GM12864 (cell line): ENCODE measurements at regions not wholly inside any gene's neighbourhood (a gene's known extent, or its start where the extent isn't known, plus 50 kb on each side); places are given as distances from the start of the nearest gene placed in this dataset.

Experiments
- DNase-seq: peaks from one replicate; pipeline ENCODE4 v3.0.0-alpha.2; 2011; ENCODE audit warnings: low read depth
- H3K4me3 ChIP-seq: 2 replicates; pipeline ENCODE4 v1.5.1; 2011; ENCODE audit warnings: mild to moderate bottlenecking, low read depth, low read length, control low read depth
- TF ChIP-seq, protein P1 (sequence below): IDR thresholded peaks from 2 replicates; pipeline ENCODE4 v1.5.1; 2011; ENCODE audit warnings: low read depth, mild to moderate bottlenecking, moderate library complexity, low read length, control low read depth, inconsistent platforms; ENCODE audit errors: missing control alignments

DNA sequence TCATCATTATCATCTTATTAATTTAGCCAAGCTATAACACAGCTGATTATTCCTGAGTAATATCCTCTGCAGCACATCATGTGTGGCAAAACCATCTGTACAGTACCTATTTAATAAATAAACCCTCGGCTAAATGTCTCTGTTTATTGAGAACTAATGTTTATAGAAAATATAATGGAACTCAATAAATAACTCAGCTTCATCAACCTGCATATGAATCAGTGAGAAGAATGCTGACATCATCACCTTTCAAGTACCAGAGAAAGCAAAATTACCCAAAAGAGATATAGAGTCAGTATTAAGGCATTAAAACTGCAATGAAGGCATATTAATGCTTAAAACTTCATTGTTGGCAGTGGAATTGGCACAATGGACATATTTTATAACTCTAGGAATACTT, 558.3 kb downstream of the PLCL1 start:
- H3K4me3 ChIP-seq = no peak overlapping the region
- TF ChIP-seq, protein P1, sequence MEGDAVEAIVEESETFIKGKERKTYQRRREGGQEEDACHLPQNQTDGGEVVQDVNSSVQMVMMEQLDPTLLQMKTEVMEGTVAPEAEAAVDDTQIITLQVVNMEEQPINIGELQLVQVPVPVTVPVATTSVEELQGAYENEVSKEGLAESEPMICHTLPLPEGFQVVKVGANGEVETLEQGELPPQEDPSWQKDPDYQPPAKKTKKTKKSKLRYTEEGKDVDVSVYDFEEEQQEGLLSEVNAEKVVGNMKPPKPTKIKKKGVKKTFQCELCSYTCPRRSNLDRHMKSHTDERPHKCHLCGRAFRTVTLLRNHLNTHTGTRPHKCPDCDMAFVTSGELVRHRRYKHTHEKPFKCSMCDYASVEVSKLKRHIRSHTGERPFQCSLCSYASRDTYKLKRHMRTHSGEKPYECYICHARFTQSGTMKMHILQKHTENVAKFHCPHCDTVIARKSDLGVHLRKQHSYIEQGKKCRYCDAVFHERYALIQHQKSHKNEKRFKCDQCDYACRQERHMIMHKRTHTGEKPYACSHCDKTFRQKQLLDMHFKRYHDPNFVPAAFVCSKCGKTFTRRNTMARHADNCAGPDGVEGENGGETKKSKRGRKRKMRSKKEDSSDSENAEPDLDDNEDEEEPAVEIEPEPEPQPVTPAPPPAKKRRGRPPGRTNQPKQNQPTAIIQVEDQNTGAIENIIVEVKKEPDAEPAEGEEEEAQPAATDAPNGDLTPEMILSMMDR = no peak
- no peak for DNase-seq

DNA sequence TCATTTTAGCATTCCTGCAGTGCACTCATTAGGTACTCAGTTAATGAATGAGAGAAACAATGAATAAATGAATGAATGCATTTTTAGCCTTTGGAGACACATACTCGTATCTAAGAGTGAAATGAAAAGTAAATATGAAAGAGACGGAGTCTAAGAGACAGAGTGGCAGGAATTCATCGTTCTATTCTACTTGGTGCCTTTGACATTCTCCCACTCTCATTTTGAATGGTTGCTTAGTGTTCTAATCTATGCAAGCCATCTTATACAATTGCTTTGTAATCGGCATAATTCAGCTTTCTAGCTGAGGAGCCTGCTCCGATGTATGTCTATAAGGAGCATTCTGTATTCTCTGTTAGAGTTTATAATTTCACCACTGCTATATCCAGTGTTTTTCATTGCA, 554.9 kb downstream of the PLCL1 start:
- TF ChIP-seq, protein P1 = no peak
- DNase-seq = no peak
- no peak overlapping the region for H3K4me3 ChIP-seq

DNA sequence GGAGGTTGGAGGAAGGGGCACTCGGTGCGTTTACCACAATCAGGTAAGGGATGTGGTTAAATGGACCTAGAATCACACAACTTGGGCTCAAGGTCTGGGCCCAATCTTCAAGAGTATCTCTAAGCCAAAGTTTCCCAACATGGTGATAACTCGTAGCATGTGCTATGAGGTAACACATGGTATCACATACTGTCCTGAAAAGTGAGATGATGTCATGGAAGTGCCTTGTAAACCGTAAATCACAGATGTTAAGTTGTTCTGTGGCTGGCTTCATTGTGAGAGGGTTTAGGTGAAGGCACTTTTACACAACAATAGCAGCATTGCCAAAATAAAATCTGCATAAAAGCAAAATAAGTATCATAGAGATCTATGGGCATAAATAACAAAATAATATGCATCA, 551.8 kb downstream of the PLCL1 start:
- TF ChIP-seq, protein P1 = no peak
- no peak overlapping the region for H3K4me3 ChIP-seq
- DNase-seq = no peak

DNA sequence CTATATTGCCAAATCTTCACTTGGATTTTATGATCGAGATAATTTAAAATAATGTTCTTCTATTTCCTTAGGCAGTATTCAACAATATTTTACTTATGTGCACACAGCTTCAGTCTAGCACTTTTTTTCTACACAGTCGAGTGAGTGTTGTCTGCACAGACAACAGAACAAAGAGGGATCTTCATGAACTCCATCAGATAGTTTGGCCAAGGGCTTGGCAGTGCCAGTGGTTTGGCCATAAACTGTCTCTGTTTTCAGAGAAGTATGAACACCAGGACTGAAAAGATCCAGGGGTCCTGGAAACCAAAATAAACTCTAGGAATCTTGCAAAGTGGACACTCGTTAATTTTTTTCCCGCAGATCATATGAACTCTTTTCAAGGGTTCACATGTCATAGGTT, 547.3 kb downstream of the PLCL1 start:
- TF ChIP-seq, protein P1 = no peak
- no peak overlapping the region for H3K4me3 ChIP-seq
- DNase-seq = no peak

DNA sequence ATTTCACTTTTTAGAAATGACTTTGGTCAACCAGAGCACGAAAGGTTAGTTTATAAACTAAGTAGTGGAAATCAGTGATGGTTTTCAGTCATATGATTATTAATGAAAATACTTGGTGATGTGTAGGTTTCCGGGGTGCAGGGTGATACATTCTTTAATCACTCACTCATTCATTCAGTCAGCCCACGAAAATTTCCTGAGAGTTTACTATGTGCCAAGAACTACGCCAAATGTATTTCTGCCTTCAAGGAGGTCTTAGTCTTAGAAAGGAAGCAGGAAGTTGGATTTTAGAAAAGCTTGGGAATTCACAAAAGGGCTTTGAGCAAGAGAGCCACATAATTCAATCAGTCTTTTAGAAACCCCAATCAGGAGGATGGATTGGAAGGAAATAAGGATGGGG, 543.6 kb downstream of the PLCL1 start:
- TF ChIP-seq, protein P1 = no peak
- DNase-seq = no peak
- H3K4me3 ChIP-seq = no peak overlapping the region

DNA sequence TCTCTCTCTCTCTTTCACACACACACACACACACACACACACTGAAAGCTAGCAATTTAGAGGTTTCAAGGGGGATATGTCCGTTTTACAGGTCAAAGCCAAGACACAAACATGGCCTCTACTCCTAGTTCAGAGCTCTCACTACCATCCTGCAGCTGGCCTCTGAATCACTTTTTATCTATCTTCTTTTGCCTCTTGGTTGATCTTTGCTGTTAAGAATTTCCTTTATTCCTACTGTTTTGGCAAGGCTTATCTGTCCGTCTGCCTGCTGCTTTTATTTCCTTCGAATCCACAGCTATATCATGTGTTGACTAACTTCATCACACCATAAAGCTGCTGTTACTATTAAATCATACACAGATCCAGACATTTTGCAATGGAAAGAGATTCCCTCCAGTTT, 543.0 kb downstream of the PLCL1 start:
- TF ChIP-seq, protein P1 = no peak
- no peak for DNase-seq
- no peak overlapping the region for H3K4me3 ChIP-seq

DNA sequence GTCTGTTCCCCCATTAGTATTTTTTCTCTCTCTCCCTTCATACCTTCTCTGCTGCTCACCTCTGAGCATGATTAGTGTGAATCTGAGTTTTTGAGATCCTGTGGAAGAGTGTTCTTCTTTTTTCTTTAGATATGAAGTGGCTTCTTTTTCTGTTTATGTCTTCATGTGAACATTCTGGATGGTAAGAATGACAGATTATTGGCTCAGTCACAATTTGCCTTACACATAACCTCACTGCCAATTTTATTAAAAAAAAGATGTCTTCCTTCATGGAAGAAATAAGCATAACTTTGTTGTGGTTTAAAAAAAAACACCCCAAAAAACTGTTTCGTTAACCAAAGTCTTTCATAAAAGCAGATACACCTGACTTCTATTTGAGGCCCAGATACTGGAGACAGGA, 539.1 kb downstream of the PLCL1 start:
- no peak for DNase-seq
- no peak overlapping the region for H3K4me3 ChIP-seq
- TF ChIP-seq, protein P1 = no peak
